ENCODE measurements at regions not wholly inside any gene's neighbourhood (a gene's known extent, or its start where the extent isn't known, plus 50 kb on each side); places are given as distances from the start of the nearest gene placed in this dataset.

GRCh38 chr5:159424123-159424522 is 93.8 kb upstream of the IL12B start:
- DNase-seq: no peak

GRCh38 chr5:159426694-159427093 is 96.4 kb upstream of the IL12B start:
- DNase-seq: no peak

- DNase-seq: no peak
Measured at GRCh38 chr5:159427180-159428012, 97.1 kb upstream of the IL12B start.

DNA sequence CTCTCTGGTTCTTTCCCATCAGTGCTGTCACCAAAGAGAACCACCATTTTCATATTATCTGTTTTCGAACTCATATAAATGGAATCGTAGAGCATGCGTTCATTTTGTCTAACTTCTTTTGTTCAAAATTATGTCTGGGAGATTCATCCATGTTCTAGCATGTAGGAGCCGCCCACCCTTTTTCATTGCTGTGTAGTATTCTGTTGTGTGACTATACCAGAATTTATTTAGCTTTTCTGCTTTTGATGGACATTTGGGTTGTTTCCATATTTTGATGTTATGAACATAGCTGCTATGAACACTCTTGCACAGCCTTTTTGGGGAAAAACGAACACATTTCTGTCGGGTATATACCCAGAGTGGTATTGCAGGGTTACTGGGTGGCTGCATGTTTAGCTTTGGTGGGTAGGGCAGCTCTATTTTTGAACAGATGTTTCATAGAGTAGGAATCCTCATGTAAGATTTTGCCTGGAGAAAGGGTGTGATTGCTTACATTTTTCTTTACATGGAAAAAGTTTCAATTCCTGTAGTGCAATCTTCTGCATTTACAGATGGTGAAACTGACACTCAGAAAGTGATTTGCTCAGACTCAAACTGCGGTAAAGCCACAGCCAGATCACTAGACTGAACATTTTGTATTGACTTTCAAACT is 100.2 kb upstream of the IL12B start:
- no peak for DNase-seq

- no peak for DNase-seq
Measured at GRCh38 chr5:159435855-159436254, 105.6 kb upstream of the IL12B start.

DNA sequence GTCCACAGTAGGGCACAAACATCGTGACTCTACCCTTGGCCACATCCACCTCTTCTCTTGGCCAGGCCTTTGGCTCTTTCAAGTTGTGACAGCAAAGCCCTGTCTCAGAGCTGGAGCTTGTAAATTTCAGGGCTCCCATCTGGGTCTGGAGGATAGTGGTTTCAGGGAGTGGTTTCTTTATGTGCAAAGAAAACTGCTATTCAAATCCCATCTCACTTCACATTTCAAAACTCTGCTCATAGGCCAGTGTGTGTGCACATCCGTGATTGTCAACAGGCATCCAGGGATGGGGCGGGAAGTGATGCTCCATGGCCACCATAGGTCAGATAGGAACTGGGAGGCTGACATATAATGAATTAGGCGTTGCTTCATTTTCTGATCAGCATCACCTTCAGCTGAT is 107.8 kb upstream of the IL12B start:
- no peak for DNase-seq

GRCh38 chr5:159439002-159439401 is 108.7 kb upstream of the IL12B start:
- DNase-seq: no peak

DNA sequence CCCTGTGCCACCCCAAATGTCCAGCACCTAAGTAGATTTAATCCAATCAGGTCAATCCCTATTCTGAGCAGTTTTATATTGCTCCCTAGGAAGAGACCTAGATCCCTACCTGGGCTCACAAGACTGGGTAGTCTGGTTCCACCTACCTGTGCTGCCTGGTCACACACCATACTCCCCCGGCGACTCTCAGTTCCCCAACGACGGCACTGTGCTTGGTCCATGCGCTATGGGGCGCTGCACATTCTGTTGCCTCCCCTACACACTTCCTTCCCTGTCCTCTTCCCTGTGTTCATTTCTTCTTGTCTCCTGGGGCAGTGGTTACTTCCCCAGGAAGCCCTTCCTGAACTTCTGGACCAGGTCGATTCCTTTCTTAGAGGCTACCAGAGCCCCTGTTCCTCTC is 109.9 kb upstream of the IL12B start:
- DNase-seq: no peak

GRCh38 chr5:159440968-159441367 is 110.7 kb upstream of the IL12B start:
- DNase-seq: no peak

DNA sequence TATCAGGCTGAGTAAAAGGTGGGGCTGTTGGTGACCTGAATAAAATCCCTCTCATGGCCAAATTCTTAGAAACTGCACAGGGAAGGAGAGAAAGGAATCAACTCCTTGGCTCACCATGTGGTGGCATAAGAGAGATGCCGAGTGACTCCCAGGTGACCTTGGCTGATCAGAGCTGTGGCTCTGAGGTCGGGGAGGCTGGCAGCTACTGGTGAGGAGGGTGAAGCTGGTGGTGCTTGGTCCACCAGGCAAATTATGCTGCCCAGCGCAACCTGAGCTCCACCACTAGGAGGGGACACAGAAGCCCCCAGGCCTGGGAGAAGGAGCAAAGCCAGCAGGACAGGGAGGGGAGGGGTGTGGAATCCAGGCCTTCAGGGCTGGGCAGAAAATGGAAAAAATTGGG is 111.2 kb upstream of the IL12B start:
- no peak for DNase-seq

DNA sequence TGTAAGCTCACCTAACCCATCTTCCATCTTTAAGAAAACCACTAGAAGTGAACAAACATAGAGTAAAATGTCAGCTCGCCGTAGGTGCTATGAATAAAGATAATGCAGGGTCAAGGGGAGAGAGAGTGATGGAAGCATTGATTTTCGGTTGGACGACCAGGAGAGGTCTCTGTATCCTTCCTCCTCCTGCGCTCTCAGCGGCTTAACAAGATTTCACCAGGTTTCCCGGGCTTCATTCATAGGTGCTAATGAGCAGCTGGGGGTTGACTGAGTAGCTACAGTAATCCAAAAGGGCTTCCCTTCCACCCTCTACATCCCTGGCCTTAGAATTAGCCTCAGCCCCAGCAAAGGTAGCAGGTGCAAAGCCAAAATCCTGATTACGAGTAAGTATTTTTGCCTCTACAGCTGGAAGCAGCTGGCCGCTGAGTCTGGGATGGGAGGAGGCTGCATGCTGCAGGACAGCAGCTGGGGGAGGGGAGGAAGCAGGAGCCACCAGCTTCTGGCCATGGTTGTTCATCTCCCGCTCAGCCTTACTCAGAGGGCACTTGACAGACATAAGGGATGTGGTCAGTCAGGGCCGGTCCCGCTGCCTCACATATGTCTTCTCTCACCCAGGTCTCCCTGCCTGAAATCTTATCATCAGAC is 112.0 kb upstream of the IL12B start:
- DNase-seq: no peak

GRCh38 chr5:159444441-159445082 is 114.3 kb upstream of the IL12B start:
- no peak for DNase-seq

- no peak for DNase-seq
Measured at GRCh38 chr5:159447116-159447515, 116.8 kb upstream of the IL12B start.

DNA sequence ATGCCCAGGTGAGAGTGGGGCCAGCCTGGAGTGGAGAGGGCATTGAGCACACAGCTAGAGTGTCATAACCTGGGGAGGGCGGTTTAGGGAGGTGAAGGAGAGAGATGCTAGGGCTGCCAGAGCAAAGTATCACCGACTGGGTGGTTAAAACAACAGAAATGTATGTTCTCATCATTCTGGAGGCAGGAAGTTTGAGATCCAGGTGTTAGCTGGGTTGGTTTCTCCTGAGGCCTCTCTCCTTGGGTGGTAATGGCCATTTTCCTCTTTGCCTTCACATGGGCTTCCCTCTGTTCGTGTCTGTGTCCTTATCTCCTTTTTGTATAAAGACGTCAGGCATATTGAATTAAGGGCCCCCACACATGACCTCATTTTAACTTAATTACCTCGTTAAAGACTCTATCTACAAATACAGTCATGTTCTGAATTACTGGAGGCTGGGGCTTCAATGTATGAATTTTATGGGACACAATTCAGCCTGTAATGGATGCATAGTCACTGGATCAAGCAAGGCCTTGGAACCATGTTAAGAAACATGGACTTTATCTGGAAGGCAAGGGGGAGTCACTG is 118.6 kb upstream of the IL12B start:
- DNase-seq: no peak

DNA sequence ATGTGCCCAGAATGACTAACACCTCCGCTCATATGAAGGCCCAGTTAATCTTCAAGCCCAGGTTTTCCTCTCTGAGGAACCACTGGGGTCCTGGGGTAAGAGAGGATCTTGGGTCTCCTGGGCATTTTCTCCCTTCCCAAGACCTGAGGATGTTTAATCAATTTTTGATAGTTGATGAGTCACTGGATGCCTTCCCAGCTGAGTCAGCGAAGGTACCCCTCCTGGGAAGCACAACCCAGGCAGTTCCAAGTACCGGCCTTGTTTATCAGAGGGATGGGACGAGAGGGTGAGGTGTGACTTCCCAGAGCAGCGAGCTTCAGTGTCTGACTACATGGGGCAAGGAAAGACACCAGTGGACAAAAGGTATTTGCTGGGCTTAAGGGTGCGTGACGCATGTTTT is 119.6 kb upstream of the IL12B start:
- DNase-seq: no peak

DNA sequence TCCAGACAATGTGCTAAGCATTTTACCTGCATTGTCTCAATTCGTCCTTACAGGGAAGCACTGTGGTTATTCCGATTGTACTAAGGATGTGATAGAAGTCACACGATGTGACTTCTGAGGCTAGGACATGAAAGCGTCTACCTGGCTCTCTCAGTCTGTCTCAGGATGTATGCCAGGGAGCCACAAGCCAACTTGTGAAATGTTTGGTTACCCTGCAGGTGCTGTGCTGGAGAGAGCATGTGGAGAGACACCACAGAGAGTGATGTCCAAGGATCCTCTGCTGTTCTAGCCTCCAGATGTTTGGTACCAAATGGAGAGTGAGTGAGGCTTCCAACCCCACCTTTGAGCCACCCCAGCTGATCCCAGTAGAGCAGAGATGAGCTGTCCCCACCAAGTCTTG is 120.1 kb upstream of the IL12B start:
- DNase-seq: no peak

DNA sequence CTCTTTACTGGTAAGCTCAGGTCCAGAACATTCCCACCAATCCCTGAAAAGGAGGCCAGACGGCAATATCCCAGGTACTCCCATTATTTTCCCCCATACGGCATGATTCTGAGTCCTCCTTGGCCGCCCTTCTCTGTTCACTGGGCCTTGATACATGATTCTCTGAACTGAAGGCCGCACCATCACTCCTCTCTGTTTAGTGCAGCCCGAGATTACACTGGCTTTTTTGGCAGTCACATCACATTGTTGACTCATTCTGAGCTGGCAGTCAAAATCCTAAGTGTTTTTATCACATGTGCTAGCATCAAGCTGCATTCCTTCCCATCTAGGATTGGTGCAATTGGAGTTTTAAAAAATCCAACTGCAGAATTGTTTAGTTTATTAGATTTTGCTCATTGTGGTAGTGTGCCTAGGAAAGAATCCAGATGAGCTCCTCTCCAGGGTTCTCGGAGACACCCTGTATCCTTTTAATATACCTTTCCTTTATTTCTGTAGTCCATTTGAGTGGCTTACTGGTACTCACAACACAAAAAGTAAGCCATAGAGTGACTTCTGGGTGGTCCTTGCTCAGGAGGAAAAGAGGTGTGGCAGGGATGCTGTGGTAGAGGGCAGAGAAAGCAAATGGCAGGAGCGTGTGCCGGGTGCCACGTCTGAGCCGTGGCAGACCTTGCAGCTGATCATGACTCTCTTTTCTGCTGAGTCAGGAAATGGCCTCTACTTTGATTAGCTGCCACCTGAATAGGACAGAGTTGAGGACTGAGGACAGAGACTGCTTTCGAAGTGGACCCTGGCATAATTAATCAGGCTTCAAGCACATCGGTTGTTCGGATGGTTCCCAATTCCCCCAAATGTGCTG is 121.1 kb upstream of the IL12B start:
- no peak for DNase-seq

GRCh38 chr5:159452480-159453167 is 122.3 kb upstream of the IL12B start:
- DNase-seq: no peak

- DNase-seq: no peak
Measured at GRCh38 chr5:159453209-159453608, 122.9 kb upstream of the IL12B start.

- DNase-seq: no peak
Measured at GRCh38 chr5:159456261-159456660, 126.0 kb upstream of the IL12B start.

- peak; percentile 24 for DNase-seq
Measured at GRCh38 chr5:159456722-159457465, 126.6 kb upstream of the IL12B start.

Measured in activated CD8-positive, alpha-beta memory T cell treated with anti-CD3 and anti-CD28 coated beads, Interleukin-2, amount 50 U/mL, for 4 hours (primary cell).